Endothelial cell (in vitro differentiated cells): ENCODE measurements at regions not wholly inside any gene's neighbourhood (a gene's known extent, or its start where the extent isn't known, plus 50 kb on each side); places are given as distances from the start of the nearest gene placed in this dataset.

Experiments used
- DNase-seq: peaks from one replicate; pipeline ENCODE4 v3.0.0; 2021; ENCODE audit warnings: low spot score
- H3K27ac Mint-ChIP-seq: one replicate; pipeline ENCODE4 v1.8.0; 2021; ENCODE audit warnings: mixed read lengths, inconsistent platforms; ENCODE audit not compliant: unreplicated experiment
- H3K27me3 Mint-ChIP-seq: one replicate; pipeline ENCODE4 v1.8.0; 2021; ENCODE audit warnings: mild to moderate bottlenecking, moderate library complexity, mixed read lengths, inconsistent platforms; ENCODE audit not compliant: unreplicated experiment
- H3K36me3 Mint-ChIP-seq: one replicate; pipeline ENCODE4 v1.8.0; 2021; ENCODE audit warnings: mild to moderate bottlenecking, low read depth, mixed read lengths, inconsistent platforms; ENCODE audit not compliant: unreplicated experiment
- H3K4me1 Mint-ChIP-seq: one replicate; pipeline ENCODE4 v1.8.0; 2021; ENCODE audit warnings: mild to moderate bottlenecking, mixed read lengths, inconsistent platforms; ENCODE audit not compliant: unreplicated experiment
- H3K4me3 Mint-ChIP-seq: one replicate; pipeline ENCODE4 v1.8.0; 2021; ENCODE audit warnings: mild to moderate bottlenecking, mixed read lengths, inconsistent platforms; ENCODE audit not compliant: unreplicated experiment
- H3K9me3 Mint-ChIP-seq: one replicate; pipeline ENCODE4 v1.8.0; 2021; ENCODE audit warnings: mixed read lengths, inconsistent platforms; ENCODE audit not compliant: unreplicated experiment
- TF ChIP-seq, protein P1 (sequence below): fragments of 200-600 bp; sonication (generic); IDR thresholded peaks from one replicate; pipeline ENCODE4 v1.5.0; 2021; ENCODE audit warnings: antibody characterized with exemption; ENCODE audit not compliant: unreplicated experiment

DNA sequence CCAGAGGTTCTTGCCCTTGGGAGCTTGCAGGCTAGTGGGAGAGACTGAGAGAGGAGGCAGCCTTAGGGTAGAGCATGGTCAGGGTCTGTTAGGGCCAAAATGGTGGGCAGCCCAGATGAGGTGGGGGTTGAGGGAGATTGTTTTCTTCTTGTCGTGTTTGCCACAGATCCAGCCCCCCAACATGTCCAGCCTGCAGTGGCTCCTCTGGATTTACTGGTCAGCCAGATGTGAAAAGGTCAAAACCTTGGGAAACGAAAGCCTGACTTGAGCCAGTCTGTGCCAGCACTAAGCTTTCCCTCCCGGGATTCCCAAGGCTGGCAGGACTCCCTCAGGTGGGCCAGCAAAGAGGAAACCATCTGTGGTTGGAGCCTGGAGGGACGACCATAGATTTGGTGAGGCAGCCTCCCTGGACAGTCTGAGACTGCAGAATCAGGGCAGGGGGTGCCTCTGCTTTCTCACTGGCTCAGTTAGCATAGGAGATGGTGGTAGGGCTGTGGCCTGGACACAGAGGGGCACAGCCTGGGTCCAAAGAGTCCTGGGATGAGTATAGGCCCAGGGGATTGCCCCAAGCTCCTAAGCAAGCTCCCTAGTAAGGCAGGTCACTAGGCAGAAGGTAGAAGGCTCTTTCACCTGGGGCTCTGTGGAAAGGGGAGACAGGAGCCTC, 51.2 kb upstream of the PRR23C start:
- Mint-ChIP-seq H3K27ac (no peak overlapping the region), H3K4me1 (no peaks in the 10 kb centered on the region), H3K27me3 (no peaks in the 10 kb centered on the region), H3K4me3 (no peak overlapping the region), H3K36me3 (no peaks in the 10 kb centered on the region), H3K9me3 (no peaks in the 10 kb centered on the region)
- TF ChIP-seq, protein P1, sequence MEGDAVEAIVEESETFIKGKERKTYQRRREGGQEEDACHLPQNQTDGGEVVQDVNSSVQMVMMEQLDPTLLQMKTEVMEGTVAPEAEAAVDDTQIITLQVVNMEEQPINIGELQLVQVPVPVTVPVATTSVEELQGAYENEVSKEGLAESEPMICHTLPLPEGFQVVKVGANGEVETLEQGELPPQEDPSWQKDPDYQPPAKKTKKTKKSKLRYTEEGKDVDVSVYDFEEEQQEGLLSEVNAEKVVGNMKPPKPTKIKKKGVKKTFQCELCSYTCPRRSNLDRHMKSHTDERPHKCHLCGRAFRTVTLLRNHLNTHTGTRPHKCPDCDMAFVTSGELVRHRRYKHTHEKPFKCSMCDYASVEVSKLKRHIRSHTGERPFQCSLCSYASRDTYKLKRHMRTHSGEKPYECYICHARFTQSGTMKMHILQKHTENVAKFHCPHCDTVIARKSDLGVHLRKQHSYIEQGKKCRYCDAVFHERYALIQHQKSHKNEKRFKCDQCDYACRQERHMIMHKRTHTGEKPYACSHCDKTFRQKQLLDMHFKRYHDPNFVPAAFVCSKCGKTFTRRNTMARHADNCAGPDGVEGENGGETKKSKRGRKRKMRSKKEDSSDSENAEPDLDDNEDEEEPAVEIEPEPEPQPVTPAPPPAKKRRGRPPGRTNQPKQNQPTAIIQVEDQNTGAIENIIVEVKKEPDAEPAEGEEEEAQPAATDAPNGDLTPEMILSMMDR = no peak
- DNase-seq = no peak

DNA sequence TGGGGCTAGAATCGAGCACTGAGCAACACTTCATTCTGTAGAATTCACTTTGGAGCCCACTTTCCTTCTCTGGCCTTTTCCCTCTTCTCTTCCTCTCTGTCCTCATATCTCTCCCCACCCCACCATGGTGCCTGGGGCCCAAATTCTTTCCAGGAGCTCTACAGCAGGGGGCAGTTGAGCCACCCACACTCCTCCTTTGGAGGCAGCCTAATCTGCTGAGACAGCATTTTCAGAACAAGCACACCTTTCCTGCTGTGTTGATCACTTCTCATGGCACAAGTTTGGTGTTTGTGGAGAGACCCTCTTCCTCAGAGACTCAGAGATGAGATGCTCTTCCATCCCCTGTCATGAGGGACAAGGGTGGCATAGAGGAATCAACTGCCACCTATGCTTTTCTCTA, 52.0 kb upstream of the PRR23C start:
- no peak overlapping the region for H3K27ac Mint-ChIP-seq
- DNase-seq = no peak
- H3K36me3 Mint-ChIP-seq = no peaks in the 10 kb centered on the region
- H3K27me3 Mint-ChIP-seq = no peaks in the 10 kb centered on the region
- H3K9me3 Mint-ChIP-seq = no peaks in the 10 kb centered on the region
- H3K4me3 Mint-ChIP-seq = no peak overlapping the region
- no peaks in the 10 kb centered on the region for H3K4me1 Mint-ChIP-seq
- TF ChIP-seq, protein P1 = no peak

DNA sequence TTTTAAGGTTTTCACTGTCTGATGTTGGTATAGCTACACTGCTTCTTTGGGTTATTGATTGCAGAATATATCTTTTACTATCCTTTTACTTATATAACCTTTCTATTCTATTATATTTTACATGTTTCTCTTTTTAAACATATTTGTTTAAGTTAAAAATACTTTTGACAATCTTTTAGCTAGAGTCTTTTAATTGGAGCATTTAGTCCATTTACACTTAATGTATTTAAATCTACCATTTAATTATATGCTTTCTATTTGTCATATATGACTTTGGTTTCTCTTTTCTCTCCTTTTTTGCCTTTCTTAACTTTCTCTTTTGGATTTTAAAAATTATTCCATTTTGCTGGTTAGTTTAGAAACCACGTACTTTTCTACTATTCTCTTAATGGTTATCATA, 53.7 kb upstream of the PRR23C start:
- peaks cover 7% of the 10 kb centered on the region for H3K4me1 Mint-ChIP-seq
- H3K4me3 Mint-ChIP-seq = no peak overlapping the region
- H3K27me3 Mint-ChIP-seq = no peaks in the 10 kb centered on the region
- H3K9me3 Mint-ChIP-seq = no peaks in the 10 kb centered on the region
- TF ChIP-seq, protein P1 = no peak
- no peak for DNase-seq
- no peak overlapping the region for H3K27ac Mint-ChIP-seq
- no peaks in the 10 kb centered on the region for H3K36me3 Mint-ChIP-seq

DNA sequence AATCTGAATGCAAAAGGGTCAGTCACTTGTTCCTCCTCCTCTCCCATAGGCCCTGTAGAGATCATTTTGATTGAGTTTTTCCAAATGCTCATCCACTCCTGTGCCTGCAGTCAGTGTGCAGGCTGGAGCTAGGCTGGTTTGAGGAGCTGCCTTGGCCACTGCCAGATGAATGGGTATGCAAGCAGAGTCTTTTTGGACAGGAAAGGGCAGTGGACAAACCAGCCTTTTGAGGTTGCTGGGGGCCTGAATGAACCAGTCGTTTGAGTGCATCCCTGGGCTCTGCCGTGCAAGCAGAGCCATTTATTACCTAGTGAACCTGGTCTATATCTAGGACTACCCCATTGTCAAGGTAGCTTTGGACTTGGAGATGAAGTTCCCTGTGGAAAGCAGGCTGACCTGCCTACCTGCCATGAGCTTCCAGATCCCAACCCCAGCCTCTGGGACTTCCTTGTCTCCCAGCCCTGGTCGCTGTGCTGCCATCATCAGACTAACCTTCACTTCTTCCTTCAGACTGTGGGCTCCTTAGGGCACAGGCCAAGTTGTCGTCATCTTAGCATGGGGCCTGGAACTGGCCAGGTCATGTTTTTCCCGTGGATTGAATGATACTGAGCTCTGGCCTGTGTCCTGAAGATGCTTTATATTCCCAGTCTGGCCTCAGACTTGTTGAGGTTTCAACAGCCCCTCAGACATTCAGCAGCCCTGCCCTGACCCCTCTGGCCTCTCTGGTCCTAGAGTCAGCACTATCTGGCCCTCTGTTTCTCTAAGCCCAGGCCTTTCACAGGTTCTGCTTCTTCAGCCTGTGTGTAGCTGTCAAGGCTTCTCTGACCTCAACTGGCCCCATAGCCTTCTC, 55.5 kb upstream of the PRR23C start:
- no peaks in the 10 kb centered on the region for H3K9me3 Mint-ChIP-seq
- no peaks in the 10 kb centered on the region for H3K36me3 Mint-ChIP-seq
- no peak overlapping the region for H3K27ac Mint-ChIP-seq
- TF ChIP-seq, protein P1 = no peak
- no peaks in the 10 kb centered on the region for H3K27me3 Mint-ChIP-seq
- no peak for DNase-seq
- no peak overlapping the region for H3K4me3 Mint-ChIP-seq
- H3K4me1 Mint-ChIP-seq = peaks cover 7% of the 10 kb centered on the region

DNA sequence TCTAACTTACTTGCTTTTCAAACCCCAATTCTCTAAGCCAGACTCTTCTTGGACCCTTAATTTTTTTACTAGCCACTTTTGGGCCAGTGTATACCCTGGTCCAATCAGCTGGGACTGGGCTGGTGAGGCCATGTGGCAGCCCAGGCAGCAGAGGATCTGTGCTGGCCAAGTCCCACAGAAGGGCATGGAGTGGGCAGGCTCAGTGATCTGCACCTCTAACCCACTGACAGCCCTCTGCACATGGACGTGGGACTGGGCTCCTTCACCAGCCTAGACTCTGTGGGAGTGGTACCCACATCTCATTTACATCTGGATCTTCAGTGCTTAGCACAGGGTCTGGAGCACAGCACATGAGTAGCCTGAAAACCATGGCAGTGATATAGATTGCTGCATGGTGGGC, 56.1 kb upstream of the PRR23C start:
- TF ChIP-seq, protein P1 = no peak
- no peaks in the 10 kb centered on the region for H3K36me3 Mint-ChIP-seq
- no peak for DNase-seq
- H3K27me3 Mint-ChIP-seq = no peaks in the 10 kb centered on the region
- peaks cover 7% of the 10 kb centered on the region for H3K4me1 Mint-ChIP-seq
- H3K4me3 Mint-ChIP-seq = no peak overlapping the region
- H3K27ac Mint-ChIP-seq = no peak overlapping the region
- H3K9me3 Mint-ChIP-seq = no peaks in the 10 kb centered on the region
